Liver (tissue), 8 donors: ENCODE measurements at regions not wholly inside any gene's neighbourhood (a gene's known extent, or its start where the extent isn't known, plus 50 kb on each side); places are given as distances from the start of the nearest gene placed in this dataset.

Source experiments
- DNase-seq: peaks from one replicate; pipeline ENCODE4 v3.0.0-alpha.2; 2017; ENCODE audit warnings: low spot score
- H3K27ac ChIP-seq, 2 donors: one replicate each; pipeline ENCODE4 v1.7.0; 2013; ENCODE audit warnings: inconsistent platforms in 2 of 2, low read length in 2 of 2, control low read depth in 1 of 2, low read depth in 1 of 2, mild to moderate bottlenecking in 1 of 2
- H3K27me3 ChIP-seq, 4 donors: one replicate each; pipeline versions ENCODE4 v1.6.1 to v1.7.0; 2013; ENCODE audit warnings: low read length in 3 of 4, inconsistent platforms in 1 of 4, mild to moderate bottlenecking in 1 of 4, moderate library complexity in 1 of 4; ENCODE audit not compliant: control insufficient read depth in 4 of 4, insufficient read depth in 4 of 4
- H3K36me3 ChIP-seq, 4 donors: one replicate each; pipeline versions ENCODE4 v1.6.1 to v1.7.0; 2013; ENCODE audit warnings: low read length in 3 of 4, mild to moderate bottlenecking in 3 of 4, low read depth in 1 of 4, moderate library complexity in 1 of 4; ENCODE audit not compliant: control insufficient read depth in 4 of 4, insufficient read depth in 3 of 4
- H3K4me1 ChIP-seq, 4 donors: one replicate each; pipeline versions ENCODE4 v1.6.1 to v1.7.0; 2013; ENCODE audit warnings: low read length in 3 of 4, mild to moderate bottlenecking in 3 of 4, moderate library complexity in 1 of 4; ENCODE audit not compliant: control insufficient read depth in 4 of 4, insufficient read depth in 4 of 4
- H3K4me3 ChIP-seq, 3 donors: one replicate each; pipeline versions ENCODE4 v1.6.1 to v1.7.0; 2013; ENCODE audit warnings: low read length in 3 of 3, control low read depth in 1 of 3, low read depth in 1 of 3, mild to moderate bottlenecking in 1 of 3
- H3K9ac ChIP-seq, 2 donors: one replicate each; pipeline ENCODE4 v1.7.0; 2013; ENCODE audit warnings: low read length in 2 of 2, mild to moderate bottlenecking in 2 of 2, moderate library complexity in 2 of 2, control low read depth in 1 of 2, low read depth in 1 of 2
- H3K9me3 ChIP-seq, 4 donors: one replicate each; pipeline versions ENCODE4 v1.6.1 to v1.7.0; 2013; ENCODE audit warnings: low read length in 3 of 4; ENCODE audit not compliant: control insufficient read depth in 4 of 4
- ATF3 ChIP-seq: IDR thresholded peaks from 2 replicates; pipeline ENCODE4 v1.6.1; 2016; ENCODE audit warnings: antibody characterized with exemption
- EGR1 ChIP-seq, 2 donors: IDR thresholded peaks; 2 replicates each; pipeline ENCODE4 v1.6.1; 2016 to 2018; ENCODE audit warnings: antibody characterized with exemption in 2 of 2, low read depth in 2 of 2
- FOXA2 ChIP-seq: IDR thresholded peaks from 2 replicates; pipeline ENCODE4 v1.6.1; 2016; ENCODE audit warnings: antibody characterized with exemption
- GABPA ChIP-seq, 2 donors: IDR thresholded peaks in 1 of 2; conservative IDR thresholded peaks in 1 of 2; 2 replicates each; pipeline ENCODE4 v1.6.1; 2016; ENCODE audit warnings: antibody characterized with exemption in 2 of 2, mild to moderate bottlenecking in 1 of 2, moderate library complexity in 1 of 2
- HNF4A ChIP-seq, 2 donors: conservative IDR thresholded peaks; 2 replicates each; pipeline ENCODE4 v1.6.1; 2016; ENCODE audit warnings: antibody characterized with exemption in 2 of 2, mild to moderate bottlenecking in 2 of 2
- HNF4G ChIP-seq: IDR thresholded peaks from 2 replicates; pipeline ENCODE4 v1.6.1; 2016; ENCODE audit warnings: antibody characterized with exemption
- JUND ChIP-seq, 2 donors: IDR thresholded peaks; 2 replicates each; pipeline ENCODE4 v1.6.1; 2016; ENCODE audit warnings: antibody characterized with exemption in 2 of 2
- MAX ChIP-seq: IDR thresholded peaks from 2 replicates; pipeline ENCODE4 v1.6.1; 2016; ENCODE audit warnings: antibody characterized with exemption
- NR2F2 ChIP-seq: IDR thresholded peaks from 2 replicates; pipeline ENCODE4 v1.6.1; 2016; ENCODE audit warnings: antibody characterized with exemption
- RAD21 ChIP-seq, 2 donors: IDR thresholded peaks; 2 replicates each; pipeline ENCODE4 v1.6.1; 2016; ENCODE audit warnings: antibody characterized with exemption in 2 of 2, mild to moderate bottlenecking in 2 of 2
- REST ChIP-seq: IDR thresholded peaks from 2 replicates; pipeline ENCODE4 v1.6.1; 2016; ENCODE audit warnings: antibody characterized with exemption, mild to moderate bottlenecking
- RXRA ChIP-seq, 2 donors: IDR thresholded peaks; 2 replicates each; pipeline ENCODE4 v1.6.1; 2017 to 2018; ENCODE audit warnings: antibody characterized with exemption in 2 of 2, mild to moderate bottlenecking in 1 of 2
- SP1 ChIP-seq: IDR thresholded peaks from 2 replicates; pipeline ENCODE4 v1.6.1; 2018; ENCODE audit warnings: antibody characterized with exemption, mild to moderate bottlenecking
- TAF1 ChIP-seq: conservative IDR thresholded peaks from 2 replicates; pipeline ENCODE4 v1.6.1; 2016; ENCODE audit warnings: antibody characterized with exemption, mild to moderate bottlenecking
- YY1 ChIP-seq: IDR thresholded peaks from 2 replicates; pipeline ENCODE4 v1.6.1; 2016; ENCODE audit warnings: antibody characterized with exemption, mild to moderate bottlenecking
- ZBTB33 ChIP-seq: IDR thresholded peaks from 2 replicates; pipeline ENCODE4 v1.6.1; 2016; ENCODE audit warnings: antibody characterized with exemption
- WGBS: extraction: QIAGEN DNeasy Blood & Tissue Kit; methylation state at CpG from one replicate; pipeline ENCODE4 v1.1.7; 2013; 5-methylcytosine and 5-hydroxymethylcytosine counted together
- TF ChIP-seq, protein P1 (sequence below): fragments of 150-350 bp; IDR thresholded peaks from 2 replicates; pipeline ENCODE4 v1.5.1; 2017; ENCODE audit warnings: improper control_type of control experiment, low read depth, low read length; ENCODE audit not compliant: missing input control
- donor health status: healthy.
- donor health status: healthy.
- donor health status: healthy.
- donor health status: healthy.
- donor health status: healthy.

GRCh38 chr1:157235307-157235706 is 97.1 kb upstream of the ETV3 start (continued):
- TF ChIP-seq ZBTB33 = no peak
- no peak for TF ChIP-seq YY1
- no peak for TF ChIP-seq FOXA2
- TF ChIP-seq HNF4G = no peak
- no peak for TF ChIP-seq NR2F2

- WGBS = 80% methylated on average over 3 of the region's 3 CpGs
- H3K9ac ChIP-seq = no peak overlapping the region
- H3K4me3 ChIP-seq = no peak overlapping the region
- no peak overlapping the region for H3K27ac ChIP-seq
- no peaks in the 10 kb centered on the region for H3K27me3 ChIP-seq
- H3K4me1 ChIP-seq = peaks cover 0 to under 1% (median 0%) of the 10 kb centered on the region in 4 donors
- H3K9me3 ChIP-seq = no peaks in the 10 kb centered on the region
- no peak for TF ChIP-seq RXRA (IDR thresholded peaks at IDR 0.05)
- TF ChIP-seq NR2F2 = no peak
- no peak for TF ChIP-seq HNF4G
- TF ChIP-seq JUND (IDR thresholded peaks at IDR 0.05) = no peak
- TF ChIP-seq SP1 = no peak
- no peak for TF ChIP-seq MAX
- TF ChIP-seq ATF3 = no peak
- no peak for TF ChIP-seq EGR1 (IDR thresholded peaks at IDR 0.05; ENCODE audit: low read depth in 2 of 2)
- TF ChIP-seq HNF4A (conservative IDR thresholded peaks at IDR 0.05) = no peak
- TF ChIP-seq YY1 = no peak
- no peak for TF ChIP-seq FOXA2
- TF ChIP-seq, protein P1, sequence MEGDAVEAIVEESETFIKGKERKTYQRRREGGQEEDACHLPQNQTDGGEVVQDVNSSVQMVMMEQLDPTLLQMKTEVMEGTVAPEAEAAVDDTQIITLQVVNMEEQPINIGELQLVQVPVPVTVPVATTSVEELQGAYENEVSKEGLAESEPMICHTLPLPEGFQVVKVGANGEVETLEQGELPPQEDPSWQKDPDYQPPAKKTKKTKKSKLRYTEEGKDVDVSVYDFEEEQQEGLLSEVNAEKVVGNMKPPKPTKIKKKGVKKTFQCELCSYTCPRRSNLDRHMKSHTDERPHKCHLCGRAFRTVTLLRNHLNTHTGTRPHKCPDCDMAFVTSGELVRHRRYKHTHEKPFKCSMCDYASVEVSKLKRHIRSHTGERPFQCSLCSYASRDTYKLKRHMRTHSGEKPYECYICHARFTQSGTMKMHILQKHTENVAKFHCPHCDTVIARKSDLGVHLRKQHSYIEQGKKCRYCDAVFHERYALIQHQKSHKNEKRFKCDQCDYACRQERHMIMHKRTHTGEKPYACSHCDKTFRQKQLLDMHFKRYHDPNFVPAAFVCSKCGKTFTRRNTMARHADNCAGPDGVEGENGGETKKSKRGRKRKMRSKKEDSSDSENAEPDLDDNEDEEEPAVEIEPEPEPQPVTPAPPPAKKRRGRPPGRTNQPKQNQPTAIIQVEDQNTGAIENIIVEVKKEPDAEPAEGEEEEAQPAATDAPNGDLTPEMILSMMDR = no peak
- TF ChIP-seq RAD21 (IDR thresholded peaks at IDR 0.05) = no peak
- no peak for TF ChIP-seq REST
- TF ChIP-seq TAF1 = no peak
- TF ChIP-seq ZBTB33 = no peak
- TF ChIP-seq GABPA (IDR thresholded peaks at IDR 0.05 in 1 of 2, conservative IDR thresholded peaks at IDR 0.05 in 1 of 2) = no peak
- no peaks in the 10 kb centered on the region for H3K36me3 ChIP-seq
- DNase-seq = no peak
These were observed 96.6 kb upstream of the ETV3 start for GRCh38 chr1:157234705-157235273.
